ENCODE measurements at regions not wholly inside any gene's neighbourhood (a gene's known extent, or its start where the extent isn't known, plus 50 kb on each side); places are given as distances from the start of the nearest gene placed in this dataset.

GRCh38 chr18:50509012-50509411, 50.9 kb upstream of the MAPK4 start:
- POLR2A ChIA-PET: no interaction called here
- no peak for TF ChIP-seq ESRRA (CRISPR knock-in tag; IDR thresholded peaks at IDR 0.05; ENCODE audit: borderline replicate concordance)
- TF ChIP-seq MXD4 (CRISPR knock-in tag; IDR thresholded peaks at IDR 0.05; ENCODE audit: borderline replicate concordance): no peak
- no peak for TF ChIP-seq NFYB (CRISPR knock-in tag; conservative IDR thresholded peaks at IDR 0.05; ENCODE audit: low read depth)
- TF ChIP-seq ZNF219 (CRISPR knock-in tag; IDR thresholded peaks at IDR 0.05; ENCODE audit: borderline replicate concordance): no peak
- TF ChIP-seq ELF4 (CRISPR knock-in tag; IDR thresholded peaks at IDR 0.05; ENCODE audit: low read depth): no peak
- TF ChIP-seq ZNF416 (CRISPR knock-in tag; IDR thresholded peaks at IDR 0.05): no peak
- no peak for TF ChIP-seq ZNF396 (CRISPR knock-in tag; IDR thresholded peaks at IDR 0.05; ENCODE audit: borderline replicate concordance)
- TF ChIP-seq ZBTB21 (CRISPR knock-in tag; IDR thresholded peaks at IDR 0.05; ENCODE audit: borderline replicate concordance): no peak
- Mint-ChIP-seq H3K4me3 (no peak overlapping the region), H3K4me1 (peaks cover 7% of the 10 kb centered on the region; the same call in 1 of the 2 replicates), H3K9me3 (peaks cover 9% of the 10 kb centered on the region; the same call in 1 of the 2 replicates), H3K36me3 (no peaks in the 10 kb centered on the region), H3K27ac (no peak overlapping the region), H3K27me3 (ENCODE audit: low read depth) (no peaks in the 10 kb centered on the region)
- DNase-seq (ENCODE audit: low spot score) (no peak), ATAC-seq (no peak)
- CTCF ChIA-PET: interaction anchor here (1.1 kb wide), 1 partner anchor 65 kb away, joined by 3 read pairs; no protein-coding TSS in a partner anchor

Data from WTC11 (cell line).